ENCODE measurements at regions not wholly inside any gene's neighbourhood (a gene's known extent, or its start where the extent isn't known, plus 50 kb on each side); places are given as distances from the start of the nearest gene placed in this dataset.

GRCh38 chr9:96067600-96067999 is 192.1 kb downstream of the ERCC6L2 start:
- TF ChIP-seq CTCF (IDR thresholded peaks at IDR 0.05; ENCODE audit: borderline replicate concordance, insufficient read depth, low read depth, low read length): no peak
- no peak overlapping the region for H3K4me3 ChIP-seq (ENCODE audit: low read depth, low read length)

DNA sequence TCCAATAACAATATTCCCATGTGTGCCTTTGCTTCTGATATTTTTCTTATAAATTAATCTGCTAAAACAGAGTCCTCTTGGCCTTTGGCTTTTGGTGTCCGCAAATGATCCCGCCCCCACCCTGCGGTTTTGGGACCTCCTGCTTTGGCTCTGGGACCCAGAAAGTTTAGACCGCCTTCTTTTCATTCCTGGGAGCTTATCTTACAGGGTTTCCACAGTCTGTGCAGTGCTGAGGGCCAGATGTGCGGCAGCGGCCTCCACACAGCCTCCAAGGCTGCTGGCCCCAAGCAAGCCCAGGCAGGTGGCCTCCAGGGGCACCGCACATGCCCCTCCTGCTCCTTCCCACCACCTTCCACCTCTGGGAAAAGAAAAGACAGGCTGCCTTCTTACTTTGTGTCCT is 191.5 kb downstream of the ERCC6L2 start:
- no peak for TF ChIP-seq CTCF (IDR thresholded peaks at IDR 0.05; ENCODE audit: borderline replicate concordance, insufficient read depth, low read depth, low read length)
- no peak overlapping the region for H3K4me3 ChIP-seq (ENCODE audit: low read depth, low read length)

DNA sequence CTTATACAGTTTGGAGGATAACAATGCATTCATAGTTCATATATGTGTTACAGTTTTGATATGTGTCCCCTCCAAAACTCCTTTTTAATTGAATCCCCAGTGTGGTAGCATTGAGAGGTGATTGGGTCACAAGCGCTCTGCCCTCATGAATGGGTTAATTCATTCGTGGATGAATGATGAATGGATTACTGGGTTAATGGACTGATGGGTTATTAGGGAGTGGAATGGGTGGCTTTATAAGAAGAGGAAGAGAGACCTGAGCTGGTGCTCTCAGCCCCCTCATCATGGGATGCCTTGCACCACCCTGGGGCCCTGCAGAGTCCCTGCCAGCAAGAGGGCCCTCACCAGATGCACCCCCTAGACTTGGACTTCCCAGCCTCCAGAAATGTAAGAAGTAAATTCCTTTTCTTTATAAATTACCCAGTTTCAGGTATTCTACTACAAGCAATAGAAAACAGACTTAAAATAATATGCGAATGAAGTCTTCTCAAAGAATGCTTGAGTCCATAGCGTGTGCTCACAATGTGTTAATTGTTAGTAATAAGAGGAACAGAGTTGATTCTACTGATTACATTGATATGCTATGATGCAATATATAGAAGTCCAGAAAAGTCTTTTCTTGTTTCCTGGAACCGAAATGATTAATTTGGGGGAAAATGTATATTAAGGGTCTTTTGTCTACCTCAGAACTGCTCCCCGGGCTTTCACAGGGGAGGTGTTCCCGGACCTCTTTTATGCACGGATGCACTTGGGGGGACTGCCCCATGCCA is 190.2 kb downstream of the ERCC6L2 start:
- TF ChIP-seq CTCF (IDR thresholded peaks at IDR 0.05; ENCODE audit: borderline replicate concordance, insufficient read depth, low read depth, low read length): no peak
- H3K4me3 ChIP-seq (ENCODE audit: low read depth, low read length): no peak overlapping the region

GRCh38 chr9:96064826-96065481 is 189.5 kb downstream of the ERCC6L2 start:
- no peak for TF ChIP-seq CTCF (IDR thresholded peaks at IDR 0.05; ENCODE audit: borderline replicate concordance, insufficient read depth, low read depth, low read length)
- no peak overlapping the region for H3K4me3 ChIP-seq (ENCODE audit: low read depth, low read length)

- no peak for TF ChIP-seq CTCF (IDR thresholded peaks at IDR 0.05; ENCODE audit: borderline replicate concordance, insufficient read depth, low read depth, low read length)
- H3K4me3 ChIP-seq (ENCODE audit: low read depth, low read length): no peak overlapping the region
These were observed 187.4 kb downstream of the ERCC6L2 start for GRCh38 chr9:96062854-96063253.

DNA sequence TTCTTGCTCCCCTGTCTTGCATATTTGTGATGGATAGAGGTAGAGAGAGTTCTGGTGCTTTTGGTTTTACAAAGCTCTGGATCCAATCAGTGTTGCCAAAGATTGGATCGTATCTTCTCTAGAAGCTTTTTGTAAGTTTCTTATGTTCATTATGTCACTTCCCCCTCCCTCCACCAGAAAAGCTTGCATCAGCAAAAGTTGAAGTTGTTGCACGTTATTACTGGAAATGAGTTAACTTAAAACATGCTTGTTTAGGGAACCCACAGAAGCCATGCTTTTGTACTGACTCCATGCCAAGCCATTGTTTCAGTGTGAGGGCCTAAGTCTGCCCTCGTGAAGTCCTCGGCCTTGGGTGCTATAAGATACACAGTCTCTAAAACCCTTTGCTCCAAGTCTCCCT is 186.5 kb downstream of the ERCC6L2 start:
- H3K4me3 ChIP-seq (ENCODE audit: low read depth, low read length): no peak overlapping the region
- no peak for TF ChIP-seq CTCF (IDR thresholded peaks at IDR 0.05; ENCODE audit: borderline replicate concordance, insufficient read depth, low read depth, low read length)

Data from GM12875 (cell line).